HG02884 (cell line): ENCODE measurements at regions not wholly inside any gene's neighbourhood (a gene's known extent, or its start where the extent isn't known, plus 50 kb on each side); places are given as distances from the start of the nearest gene placed in this dataset.
"Not testable (repeated sequence)": the region's sequence is repeated elsewhere in the genome, so short reads cannot be mapped to it uniquely, and the experiment has no call there.

Experiments used
- ATAC-seq: cut with Tn5 transposase; IDR thresholded peaks from one replicate; pipeline ENCODE4 v1.9.1; 2021; ENCODE audit warnings: mild to moderate bottlenecking, moderate library complexity; ENCODE audit not compliant: unreplicated experiment

- ATAC-seq = no peak
These were observed 113.0 kb downstream of the GOSR1 start for GRCh38 chr17:30590081-30590733.

GRCh38 chr17:30589431-30589830 is 112.2 kb downstream of the GOSR1 start:
- no peak for ATAC-seq

GRCh38 chr17:30588798-30589247 is 111.6 kb downstream of the GOSR1 start:
- ATAC-seq = no peak

GRCh38 chr17:30586818-30587595 is 109.8 kb downstream of the GOSR1 start:
- no peak for ATAC-seq

GRCh38 chr17:30584810-30585209 is 107.6 kb downstream of the GOSR1 start:
- ATAC-seq = no peak

- ATAC-seq = no peak
These were observed 103.7 kb downstream of the GOSR1 start for GRCh38 chr17:30580916-30581315.

- ATAC-seq = no peak
These were observed 102.6 kb downstream of the GOSR1 start for GRCh38 chr17:30579610-30580315.

- ATAC-seq = not testable (repeated sequence)
These were observed 101.0 kb downstream of the GOSR1 start for GRCh38 chr17:30578015-30578717.
